Thyroid gland (tissue), 4 donors: ENCODE measurements at regions not wholly inside any gene's neighbourhood (a gene's known extent, or its start where the extent isn't known, plus 50 kb on each side); places are given as distances from the start of the nearest gene placed in this dataset.

Source experiments
- CTCF ChIP-seq, 6 experiments: fragments of 200-600 bp in 3 of 6; fragments of 450-650 bp in 3 of 6; sonication (generic) in 3 of 6; IDR thresholded peaks; one replicate each; pipeline ENCODE4 v1.5.1; 2016 to 2019; ENCODE audit warnings: antibody characterized with exemption in 6 of 6, mild to moderate bottlenecking in 2 of 6, inconsistent platforms in 1 of 6, moderate library complexity in 1 of 6
- POLR2A ChIP-seq, 2 donors: fragments of 450-650 bp; IDR thresholded peaks; one replicate each; pipeline ENCODE4 v1.6.1; 2017; ENCODE audit warnings: antibody characterized with exemption in 2 of 2, mild to moderate bottlenecking in 2 of 2, moderate library complexity in 1 of 2

- no peak for TF ChIP-seq CTCF (IDR thresholded peaks at IDR 0.05)
- no peak for TF ChIP-seq POLR2A (IDR thresholded peaks at IDR 0.05)
These were observed 82.8 kb upstream of the PRDM11 start for GRCh38 chr11:45063669-45064068.
